ENCODE measurements at regions not wholly inside any gene's neighbourhood (a gene's known extent, or its start where the extent isn't known, plus 50 kb on each side); places are given as distances from the start of the nearest gene placed in this dataset.
"Not testable (repeated sequence)": the region's sequence is repeated elsewhere in the genome, so short reads cannot be mapped to it uniquely, and the experiment has no call there.

DNA sequence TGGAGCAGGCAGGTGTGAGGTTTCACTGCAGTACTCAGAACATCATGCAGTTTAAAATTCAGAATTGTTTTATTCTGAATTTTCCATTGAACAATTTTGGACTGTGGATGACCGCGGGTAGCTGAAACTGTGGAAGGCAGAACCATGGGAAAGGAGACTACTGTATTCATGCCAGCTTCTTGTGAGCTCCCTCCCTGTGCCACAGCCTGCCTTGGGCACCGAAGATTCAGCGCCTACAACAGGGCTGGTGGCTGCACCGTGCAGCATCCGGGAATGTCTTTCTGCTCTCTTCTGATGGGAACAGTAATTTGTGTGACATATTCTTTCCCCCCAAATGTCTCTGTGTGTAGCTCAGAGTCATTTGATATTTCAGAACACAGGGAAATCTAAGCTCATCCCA, 118.5 kb upstream of the NKX1-1 start:
- no peak for DNase-seq (ENCODE audit: low read depth)

GRCh38 chr4:1523907-1524636, 117.8 kb upstream of the NKX1-1 start:
- no peak for DNase-seq (ENCODE audit: low read depth)

DNA sequence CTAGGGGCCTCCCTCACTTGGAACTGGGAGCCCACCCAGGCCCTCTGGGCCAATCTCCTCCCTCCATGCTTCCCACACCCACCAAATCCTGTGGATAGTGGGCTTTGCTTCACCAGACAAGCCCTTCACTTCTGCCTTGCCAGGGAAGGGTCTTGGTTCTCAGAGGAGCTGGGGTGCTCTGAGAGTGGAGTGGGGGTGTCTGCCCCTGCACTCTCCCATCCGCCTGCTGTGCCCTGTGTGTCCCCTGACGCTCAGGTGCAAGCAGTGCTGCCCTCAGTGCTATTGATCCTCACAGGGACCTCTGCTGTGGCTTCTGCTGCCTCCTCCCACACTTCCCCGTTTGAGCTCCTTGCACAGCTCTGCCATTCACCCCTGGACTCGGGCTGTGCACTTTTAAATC, 117.3 kb upstream of the NKX1-1 start:
- no peak for DNase-seq (ENCODE audit: low read depth)

DNA sequence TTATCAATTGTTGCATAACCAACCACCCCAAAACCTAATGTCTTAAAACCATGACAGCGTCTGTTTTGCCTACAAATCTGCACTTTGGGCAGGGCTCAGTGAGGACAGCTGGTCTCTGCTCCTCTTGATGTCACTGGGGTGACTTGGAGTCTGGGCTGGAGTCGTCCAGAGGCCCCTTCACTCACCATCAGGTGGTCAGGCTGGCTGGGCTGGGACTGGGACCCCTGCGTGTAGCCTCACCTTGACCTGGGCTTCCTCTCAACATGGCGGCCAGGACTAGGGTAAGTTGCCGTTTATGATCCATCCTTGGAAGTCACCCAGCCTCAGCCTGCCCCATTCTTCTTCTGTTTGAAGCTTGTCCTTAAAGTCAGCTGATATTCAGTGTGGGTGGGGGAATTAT, 116.8 kb upstream of the NKX1-1 start:
- DNase-seq (ENCODE audit: low read depth) = no peak

DNA sequence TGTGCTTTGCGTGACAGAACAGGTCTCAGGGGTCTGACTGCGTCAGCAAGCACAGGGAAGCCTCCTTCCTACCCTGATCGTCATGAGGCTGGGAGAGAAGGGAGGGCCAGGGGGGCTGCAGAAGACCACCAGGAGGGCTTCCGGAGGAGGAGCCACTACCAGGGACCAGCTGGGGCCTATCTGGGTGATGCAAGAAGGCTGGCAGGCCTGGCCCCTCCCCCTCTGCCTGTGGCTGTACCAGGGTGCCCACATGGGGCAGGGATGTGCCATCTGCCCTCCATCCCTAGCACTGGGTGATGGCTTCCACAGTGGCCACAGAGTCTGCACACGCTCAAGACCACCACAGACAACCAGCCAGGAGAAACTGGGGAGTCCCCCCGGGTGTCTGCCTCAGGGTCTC, 116.4 kb upstream of the NKX1-1 start:
- DNase-seq (ENCODE audit: low read depth) = no peak

- no peak for DNase-seq (ENCODE audit: low read depth)
Observed at GRCh38 chr4:1521821-1522361, 115.6 kb upstream of the NKX1-1 start.

- DNase-seq (ENCODE audit: low read depth) = not testable (repeated sequence)
Observed at GRCh38 chr4:1520795-1521576, 114.7 kb upstream of the NKX1-1 start.

DNA sequence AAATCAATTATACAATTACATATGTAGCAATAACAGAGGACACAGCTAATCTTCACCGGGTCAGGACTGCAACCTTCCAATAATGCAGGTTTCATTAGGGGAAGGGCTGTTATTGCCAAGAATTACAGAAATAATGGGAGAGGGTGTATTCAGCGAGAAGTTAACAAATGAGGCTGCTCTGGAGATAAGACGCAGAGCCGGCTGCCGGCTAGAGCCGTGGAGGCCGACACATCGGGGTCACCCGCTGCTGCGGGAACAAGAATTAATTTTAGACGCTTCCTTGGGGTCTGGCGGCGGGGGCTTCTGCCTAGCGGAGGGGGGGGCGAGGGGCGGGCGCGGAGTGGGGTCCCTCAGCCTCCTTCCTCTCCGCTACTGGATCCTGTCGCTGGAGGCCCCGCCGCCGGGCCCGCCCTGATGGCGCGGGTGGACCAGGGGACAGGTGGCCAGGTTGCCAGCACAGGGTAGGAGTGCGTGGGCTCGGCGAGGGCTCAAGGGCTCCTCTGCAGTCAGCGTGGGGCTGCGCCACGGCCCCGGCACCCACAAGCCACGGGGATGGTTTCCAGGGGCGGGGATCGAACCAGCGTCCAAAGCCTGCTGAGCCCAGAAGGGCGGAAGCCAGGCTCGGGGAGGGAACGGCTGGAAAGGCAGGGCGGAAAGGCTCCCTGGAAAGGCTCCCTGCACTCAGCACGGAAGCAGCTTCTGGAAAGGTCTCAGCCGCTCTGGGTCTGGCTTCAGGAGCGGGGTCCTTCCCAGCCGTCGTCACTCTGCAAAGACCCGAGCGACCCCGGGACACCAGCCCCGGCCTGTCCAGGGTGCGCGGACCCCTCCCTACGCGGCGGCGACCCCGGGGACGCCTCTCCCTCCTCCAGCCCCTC, 113.8 kb upstream of the NKX1-1 start:
- no peak for DNase-seq (ENCODE audit: low read depth)

GRCh38 chr4:1518997-1519700, 112.9 kb upstream of the NKX1-1 start:
- DNase-seq (ENCODE audit: low read depth) = no peak

GRCh38 chr4:1517592-1518411, 111.6 kb upstream of the NKX1-1 start:
- DNase-seq (ENCODE audit: low read depth) = no peak

- DNase-seq (ENCODE audit: low read depth) = no peak
Observed at GRCh38 chr4:1516881-1517480, 110.7 kb upstream of the NKX1-1 start.

- no peak for DNase-seq (ENCODE audit: low read depth)
Observed at GRCh38 chr4:1516261-1516660, 110.0 kb upstream of the NKX1-1 start.

- DNase-seq (ENCODE audit: low read depth) = no peak
Observed at GRCh38 chr4:1515763-1516162, 109.5 kb upstream of the NKX1-1 start.

DNA sequence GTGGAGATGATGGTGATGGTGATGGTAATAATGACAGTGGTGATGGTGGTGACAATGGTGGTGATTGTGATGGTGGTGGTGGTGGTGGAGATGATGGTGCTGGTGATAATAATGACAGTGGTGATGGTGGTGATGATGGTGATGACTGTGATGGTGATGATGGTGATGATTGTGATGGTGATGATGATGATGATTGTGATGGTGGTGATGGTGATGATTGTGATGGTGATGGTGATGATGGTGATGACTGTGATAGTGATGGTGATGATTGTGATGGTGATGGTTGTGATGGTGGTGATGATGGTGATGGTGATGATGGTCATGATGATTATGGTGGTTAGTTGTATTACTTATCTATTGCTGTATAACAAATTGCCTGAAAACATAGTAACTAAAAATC, 108.9 kb upstream of the NKX1-1 start:
- no peak for DNase-seq (ENCODE audit: low read depth)

DNA sequence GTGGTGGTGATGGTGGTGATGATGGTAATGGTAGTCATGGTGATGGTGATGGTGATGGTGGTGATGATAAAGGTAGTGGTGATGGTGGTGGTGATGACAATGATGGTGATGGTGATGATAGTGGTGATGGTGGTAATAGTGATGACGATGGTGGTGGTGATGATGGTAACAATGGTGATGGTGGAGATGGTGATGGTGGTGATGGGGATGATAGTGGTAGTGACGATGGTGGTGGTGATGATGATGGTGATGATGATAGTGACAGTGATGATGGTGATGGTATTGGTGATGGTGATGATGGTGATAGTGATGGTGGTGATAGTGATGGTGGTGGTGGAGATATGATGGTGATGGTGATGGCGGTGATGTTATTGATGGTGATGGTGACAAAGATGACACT, 108.4 kb upstream of the NKX1-1 start:
- no peak for DNase-seq (ENCODE audit: low read depth)

DNA sequence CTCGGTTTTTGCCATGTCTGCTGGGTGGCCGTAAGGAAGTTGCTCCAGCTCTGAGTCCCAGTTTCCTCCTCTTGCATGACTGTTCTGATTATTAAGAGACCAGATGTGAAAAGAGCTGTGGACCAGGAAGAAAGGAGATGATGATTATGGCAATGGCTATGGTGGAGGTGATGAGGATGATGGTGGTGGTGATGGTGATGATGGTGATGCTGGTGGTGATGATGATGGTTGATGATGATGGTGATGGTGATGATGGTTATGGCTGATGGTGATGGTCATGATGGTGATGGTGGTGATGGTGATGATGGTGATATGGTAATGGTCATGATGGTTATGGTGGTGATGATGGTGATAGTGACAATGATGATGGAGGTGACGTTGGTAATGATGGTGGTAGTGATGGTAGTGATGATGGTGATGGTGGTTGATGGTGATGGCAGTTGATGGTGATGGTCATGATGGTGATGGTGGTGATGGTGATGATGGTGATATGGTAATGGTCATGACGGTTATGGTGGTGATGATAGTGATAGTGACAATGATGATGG, 107.8 kb upstream of the NKX1-1 start:
- no peak for DNase-seq (ENCODE audit: low read depth)

GRCh38 chr4:1512738-1513660, 106.8 kb upstream of the NKX1-1 start:
- DNase-seq (ENCODE audit: low read depth) = no peak

- no peak for DNase-seq (ENCODE audit: low read depth)
Observed at GRCh38 chr4:1512051-1512737, 106.0 kb upstream of the NKX1-1 start.
